ENCODE measurements at regions not wholly inside any gene's neighbourhood (a gene's known extent, or its start where the extent isn't known, plus 50 kb on each side); places are given as distances from the start of the nearest gene placed in this dataset.
"Not testable (repeated sequence)": the region's sequence is repeated elsewhere in the genome, so short reads cannot be mapped to it uniquely, and the experiment has no call there.

- DNase-seq, result no peak
These were observed 979.0 kb upstream of the MAN1A1 start for GRCh38 chr6:120328521-120328920.

GRCh38 chr6:120320481-120321162 is 971.1 kb upstream of the MAN1A1 start:
- no peak for DNase-seq

- no peak for DNase-seq
These were observed 954.7 kb upstream of the MAN1A1 start for GRCh38 chr6:120304223-120304622.

GRCh38 chr6:120303527-120303926 is 954.0 kb upstream of the MAN1A1 start:
- no peak for DNase-seq

- DNase-seq, result no peak
These were observed 952.5 kb upstream of the MAN1A1 start for GRCh38 chr6:120302041-120302440.

- DNase-seq, result no peak
These were observed 941.4 kb upstream of the MAN1A1 start for GRCh38 chr6:120290964-120291363.

- DNase-seq, result no peak
These were observed 932.4 kb upstream of the MAN1A1 start for GRCh38 chr6:120282005-120282404.

- DNase-seq, result no peak
These were observed 930.1 kb upstream of the MAN1A1 start for GRCh38 chr6:120279466-120280167.

- no peak for DNase-seq
These were observed 929.3 kb upstream of the MAN1A1 start for GRCh38 chr6:120278689-120279396.

- no peak for DNase-seq
These were observed 925.0 kb upstream of the MAN1A1 start for GRCh38 chr6:120274547-120274946.

- no peak for DNase-seq
These were observed 923.9 kb upstream of the MAN1A1 start for GRCh38 chr6:120273411-120273810.

- no peak for DNase-seq
These were observed 922.5 kb upstream of the MAN1A1 start for GRCh38 chr6:120272038-120272437.

- DNase-seq, result not testable (repeated sequence)
These were observed 918.7 kb upstream of the MAN1A1 start for GRCh38 chr6:120268256-120268655.

GRCh38 chr6:120262354-120262753 is 912.8 kb upstream of the MAN1A1 start:
- no peak for DNase-seq

GRCh38 chr6:120260636-120261035 is 911.1 kb upstream of the MAN1A1 start:
- DNase-seq, result no peak

GRCh38 chr6:120254651-120255050 is 905.1 kb upstream of the MAN1A1 start:
- no peak for DNase-seq

GRCh38 chr6:120248451-120248850 is 898.9 kb upstream of the MAN1A1 start:
- no peak for DNase-seq

GRCh38 chr6:120237221-120237620 is 887.7 kb upstream of the MAN1A1 start:
- DNase-seq, result no peak

- DNase-seq, result no peak
These were observed 880.4 kb upstream of the MAN1A1 start for GRCh38 chr6:120230008-120230407.

- DNase-seq, result no peak
These were observed 878.7 kb upstream of the MAN1A1 start for GRCh38 chr6:120228297-120228696.

- DNase-seq, result no peak
These were observed 869.8 kb upstream of the MAN1A1 start for GRCh38 chr6:120219339-120219738.

- DNase-seq, result no peak
These were observed 864.5 kb upstream of the MAN1A1 start for GRCh38 chr6:120214088-120214499.

- DNase-seq, result no peak
These were observed 862.6 kb upstream of the MAN1A1 start for GRCh38 chr6:120211955-120212792.

All from SHP77 treated with DMSO at 0.1 percent for 48 hours (cell line).